Stomach (tissue), 4 donors: ENCODE measurements at regions not wholly inside any gene's neighbourhood (a gene's known extent, or its start where the extent isn't known, plus 50 kb on each side); places are given as distances from the start of the nearest gene placed in this dataset.

Experiments
- CTCF ChIP-seq, 7 experiments: fragments of 450-650 bp in 4 of 7; fragments of 200-600 bp in 3 of 7; sonication (generic) in 3 of 7; IDR thresholded peaks; one replicate each; pipeline ENCODE4 v1.5.1; 2016 to 2019; ENCODE audit warnings: antibody characterized with exemption in 7 of 7, control low read depth in 2 of 7, mild to moderate bottlenecking in 1 of 7
- POLR2A ChIP-seq, 4 donors: fragments of 450-650 bp; IDR thresholded peaks; one replicate each; pipeline ENCODE4 v1.6.1; 2016; ENCODE audit warnings: antibody characterized with exemption in 4 of 4, control low read depth in 2 of 4, mild to moderate bottlenecking in 1 of 4, moderate library complexity in 1 of 4
- POLR2AphosphoS5 ChIP-seq, 3 donors: sonication (generic); formaldehyde crosslinking; IDR thresholded peaks; one replicate each; pipeline ENCODE4 v1.6.1; 2016; ENCODE audit warnings: antibody characterized with exemption in 3 of 3

GRCh38 chr5:8953911-8954438, 591.9 kb downstream of the SEMA5A start:
- TF ChIP-seq CTCF (IDR thresholded peaks at IDR 0.05) = no peak
- no peak for TF ChIP-seq POLR2A (IDR thresholded peaks at IDR 0.05)
- TF ChIP-seq POLR2AphosphoS5 (IDR thresholded peaks at IDR 0.05) = no peak
